H9 (cell line): ENCODE measurements at regions not wholly inside any gene's neighbourhood (a gene's known extent, or its start where the extent isn't known, plus 50 kb on each side); places are given as distances from the start of the nearest gene placed in this dataset.

Source experiments
- DNase-seq: peaks from one replicate; pipeline ENCODE4 v3.0.0-alpha.2; 2017
- H2AFZ ChIP-seq: one replicate; pipeline ENCODE4 v1.6.1; 2013; ENCODE audit warnings: mild to moderate bottlenecking, low read length, control low read depth, moderate library complexity
- H2AK5ac ChIP-seq: 2 replicates; pipeline ENCODE4 v1.6.1; 2013; ENCODE audit warnings: low read length, control low read depth, mixed read lengths; ENCODE audit not compliant: insufficient read length
- H2BK120ac ChIP-seq: one replicate; pipeline ENCODE4 v1.6.1; 2013; ENCODE audit warnings: low read depth, mild to moderate bottlenecking, low read length, control low read depth, inconsistent platforms; ENCODE audit not compliant: poor library complexity, severe bottlenecking
- H2BK12ac ChIP-seq: 2 replicates; pipeline ENCODE4 v1.6.1; 2013; ENCODE audit warnings: low read length, control low read depth, mixed read lengths, low read depth; ENCODE audit not compliant: insufficient read length
- H2BK15ac ChIP-seq: 2 replicates; pipeline ENCODE4 v1.6.1; 2013; ENCODE audit warnings: low read depth, low read length, control low read depth
- H2BK20ac ChIP-seq: one replicate; pipeline ENCODE4 v1.6.1; 2013; ENCODE audit warnings: low read depth, mild to moderate bottlenecking, low read length, control low read depth, inconsistent platforms; ENCODE audit not compliant: poor library complexity, severe bottlenecking
- H2BK5ac ChIP-seq: 2 replicates; pipeline ENCODE4 v1.6.1; 2013; ENCODE audit warnings: low read length, control low read depth, mixed read lengths; ENCODE audit not compliant: insufficient read length
- H3K14ac ChIP-seq: 2 replicates; pipeline ENCODE4 v1.6.1; 2013; ENCODE audit warnings: low read length, control low read depth; ENCODE audit not compliant: insufficient read depth
- H3K18ac ChIP-seq: 2 replicates; pipeline ENCODE4 v1.6.1; 2013; ENCODE audit warnings: low read depth, mild to moderate bottlenecking, mixed read lengths, low read length, control low read depth; ENCODE audit not compliant: insufficient read length
- H3K23ac ChIP-seq: 2 replicates; pipeline ENCODE4 v1.6.1; 2013; ENCODE audit warnings: low read length, control low read depth, mixed read lengths, low read depth; ENCODE audit not compliant: insufficient read length
- H3K23me2 ChIP-seq: 2 replicates; pipeline ENCODE4 v1.6.1; 2013; ENCODE audit warnings: low read depth, mild to moderate bottlenecking, mixed read lengths, low read length, control low read depth; ENCODE audit not compliant: insufficient read length, poor library complexity, severe bottlenecking
- H3K27ac ChIP-seq: 2 replicates; pipeline ENCODE4 v1.5.1; 2013; ENCODE audit warnings: low read length, control low read depth, mixed read lengths, low read depth; ENCODE audit not compliant: insufficient read length
- H3K27me3 ChIP-seq: 2 replicates; pipeline ENCODE4 v1.6.1; 2013; ENCODE audit warnings: low read length, control low read depth, inconsistent platforms; ENCODE audit not compliant: insufficient read depth
- H3K4ac ChIP-seq: 2 replicates; pipeline ENCODE4 v1.6.1; 2013; ENCODE audit warnings: low read depth, mild to moderate bottlenecking, control low read depth, inconsistent platforms, low read length, moderate library complexity
- H3K4me1 ChIP-seq: 2 replicates; pipeline ENCODE4 v1.6.1; 2013; ENCODE audit warnings: low read length, control low read depth, inconsistent platforms; ENCODE audit not compliant: insufficient read depth
- H3K4me2 ChIP-seq: 2 replicates; pipeline ENCODE4 v1.6.1; 2013; ENCODE audit warnings: low read length, control low read depth, mixed read lengths; ENCODE audit not compliant: insufficient read length, insufficient read depth
- H3K56ac ChIP-seq: 2 replicates; pipeline ENCODE4 v1.6.1; 2013; ENCODE audit warnings: low read depth, mild to moderate bottlenecking, mixed read lengths, low read length, control low read depth; ENCODE audit not compliant: insufficient read length
- H3K79me1 ChIP-seq: 2 replicates; pipeline ENCODE4 v1.6.1; 2013; ENCODE audit warnings: low read depth, mild to moderate bottlenecking, moderate library complexity, low read length, control low read depth, inconsistent platforms; ENCODE audit not compliant: insufficient read depth, poor library complexity, severe bottlenecking
- H3K79me2 ChIP-seq: 2 replicates; pipeline ENCODE4 v1.6.1; 2013; ENCODE audit warnings: low read length, control low read depth, inconsistent platforms; ENCODE audit not compliant: insufficient read depth
- H3K9ac ChIP-seq: 2 replicates; pipeline ENCODE4 v1.6.1; 2013; ENCODE audit warnings: low read length, control low read depth, mixed read lengths; ENCODE audit not compliant: insufficient read length; ENCODE audit errors: extremely low read depth
- H3K9me3 ChIP-seq: one replicate; pipeline ENCODE4 v1.6.1; 2013; ENCODE audit warnings: low read depth, low read length, inconsistent platforms; ENCODE audit not compliant: control insufficient read depth
- H3T11ph ChIP-seq: one replicate; pipeline ENCODE4 v1.6.1; 2013; ENCODE audit warnings: mild to moderate bottlenecking, low read length, control low read depth, inconsistent platforms
- H4K20me1 ChIP-seq: one replicate; pipeline ENCODE4 v1.6.1; 2013; ENCODE audit not compliant: control insufficient read depth, insufficient read length, insufficient read depth
- H4K5ac ChIP-seq: 2 replicates; pipeline ENCODE4 v1.6.1; 2013; ENCODE audit warnings: low read depth, mild to moderate bottlenecking, mixed read lengths, low read length, control low read depth; ENCODE audit not compliant: insufficient read length
- H4K8ac ChIP-seq: replicated peaks from 2 replicates; pipeline ENCODE4 v1.6.1; 2013; ENCODE audit warnings: low read length, control low read depth, mixed read lengths, low read depth; ENCODE audit not compliant: insufficient read length
- H4K91ac ChIP-seq: 2 replicates; pipeline ENCODE4 v1.6.1; 2013; ENCODE audit warnings: low read depth, mild to moderate bottlenecking, moderate library complexity, mixed read lengths, low read length, control low read depth; ENCODE audit not compliant: insufficient read length
- H3K27ac Mint-ChIP-seq, 3 experiments: 2 replicates in 2 of 3; 3 replicates in 1 of 3; pipeline ENCODE4 v1.8.0; 2020 to 2021; ENCODE audit warnings: mixed read lengths in 3 of 3, mild to moderate bottlenecking in 1 of 3, moderate library complexity in 1 of 3
- H3K27me3 Mint-ChIP-seq: 2 replicates; pipeline ENCODE4 v1.8.0; 2021; ENCODE audit warnings: low read depth, mild to moderate bottlenecking, moderate library complexity, mixed read lengths
- H3K36me3 Mint-ChIP-seq, 3 experiments: 2 replicates in 2 of 3; 3 replicates in 1 of 3; pipeline ENCODE4 v1.8.0; 2020 to 2021; ENCODE audit warnings: low read depth in 3 of 3, mixed read lengths in 3 of 3; ENCODE audit not compliant: insufficient read depth in 1 of 3
- H3K4me1 Mint-ChIP-seq, 2 experiments: 2 replicates each; pipeline ENCODE4 v1.8.0; 2020; ENCODE audit warnings: mixed read lengths in 2 of 2
- H3K4me3 Mint-ChIP-seq, 2 experiments: 2 replicates in 1 of 2; 3 replicates in 1 of 2; pipeline ENCODE4 v1.8.0; 2020 to 2021; ENCODE audit warnings: mild to moderate bottlenecking in 2 of 2, mixed read lengths in 2 of 2, moderate library complexity in 1 of 2
- H3K9me3 Mint-ChIP-seq, 2 experiments: 2 replicates in 1 of 2; 3 replicates in 1 of 2; pipeline ENCODE4 v1.8.0; 2020; ENCODE audit warnings: mild to moderate bottlenecking in 2 of 2, mixed read lengths in 2 of 2, moderate library complexity in 1 of 2
- CTCF ChIP-seq: fragments of 200-600 bp; sonication (generic); conservative IDR thresholded peaks from 3 replicates; pipeline ENCODE4 v1.8.0; 2021; ENCODE audit warnings: antibody characterized with exemption, mild to moderate bottlenecking
- WGBS: extraction: QIAGEN DNeasy Blood & Tissue Kit; methylation state at CpG from one replicate; pipeline ENCODE4 v1.1.7; 2013; ENCODE audit warnings: missing lambda C conversion rate, low lambda C conversion rate, mixed read lengths; ENCODE audit not compliant: insufficient read length; ENCODE audit errors: extremely low coverage; 5-methylcytosine and 5-hydroxymethylcytosine counted together

- no peaks in the 10 kb centered on the region for H4K20me1 ChIP-seq
- no peaks in the 10 kb centered on the region; a peak in 1 of 7 replicates for H3K36me3 Mint-ChIP-seq
- no peak overlapping the region for H2BK120ac ChIP-seq
- no peak overlapping the region for H3K14ac ChIP-seq
- H3K18ac ChIP-seq: no peak overlapping the region
- no peaks in the 10 kb centered on the region for H3K27me3 ChIP-seq
- no peak overlapping the region for H2BK15ac ChIP-seq
- no peak overlapping the region for H3K4me3 Mint-ChIP-seq
- TF ChIP-seq CTCF: no peak
- no peak overlapping the region for H4K5ac ChIP-seq
- no peak overlapping the region for H3K27ac Mint-ChIP-seq
- H3K79me2 ChIP-seq: no peaks in the 10 kb centered on the region
- no peak overlapping the region for H2AK5ac ChIP-seq
- no peak overlapping the region for H2BK20ac ChIP-seq
- no peak for DNase-seq
- no CpG with 5 or more reads among the region's 2 CpGs for WGBS
- no peak overlapping the region for H3K27ac ChIP-seq
- no peak overlapping the region for H3K4me2 ChIP-seq
- H3K27me3 Mint-ChIP-seq: peaks cover 3% of the 10 kb centered on the region
- H3T11ph ChIP-seq: no peak overlapping the region
- H4K8ac ChIP-seq: no peak overlapping the region
- no peak overlapping the region for H3K4ac ChIP-seq
- no peaks in the 10 kb centered on the region for H3K4me1 ChIP-seq
- H3K9me3 Mint-ChIP-seq: peaks cover 0 to 6% of the 10 kb centered on the region in 2 experiments; a peak in 2 of 5 replicates
- no peak overlapping the region for H4K91ac ChIP-seq
- H3K79me1 ChIP-seq: no peaks in the 10 kb centered on the region
- H3K23me2 ChIP-seq: no peaks in the 10 kb centered on the region
- no peak overlapping the region for H2AFZ ChIP-seq
- H3K56ac ChIP-seq: no peak overlapping the region
- no peak overlapping the region for H2BK12ac ChIP-seq
- H3K9me3 ChIP-seq: no peaks in the 10 kb centered on the region
- no peak overlapping the region for H3K23ac ChIP-seq
- H3K9ac ChIP-seq: no peak overlapping the region
- no peak overlapping the region for H2BK5ac ChIP-seq
- peaks cover 11 to 12% of the 10 kb centered on the region in 2 experiments for H3K4me1 Mint-ChIP-seq
Observed at GRCh38 chr12:13369474-13370056, 173.0 kb downstream of the EMP1 start.
